ENCODE measurements at regions not wholly inside any gene's neighbourhood (a gene's known extent, or its start where the extent isn't known, plus 50 kb on each side); places are given as distances from the start of the nearest gene placed in this dataset.
A peak's percentile ranks its signal among the peaks of the same experiment; 100 is the strongest.

DNA sequence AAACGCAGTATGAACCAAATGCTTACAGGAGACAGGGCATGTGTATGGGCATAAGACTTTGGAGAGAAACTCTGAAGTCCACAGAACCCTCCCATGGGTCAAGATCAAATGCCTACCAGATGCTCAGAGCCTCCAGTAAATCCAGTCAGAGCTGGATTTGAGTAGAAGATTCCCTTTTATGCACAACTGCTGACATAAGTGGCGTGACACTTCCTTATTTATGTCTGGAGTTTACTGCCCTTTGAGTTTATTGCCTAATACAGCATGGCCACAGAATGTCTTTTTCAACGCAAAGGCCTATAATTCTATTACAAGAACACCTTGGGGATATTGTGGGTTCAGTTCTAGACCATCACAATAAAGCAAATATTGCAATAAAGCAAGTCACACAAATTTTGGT is 220.0 kb upstream of the FOXQ1 start:
- H3K4me3 ChIP-seq (ENCODE audit: low read depth, low read length), result no peak overlapping the region
- TF ChIP-seq, protein P1, sequence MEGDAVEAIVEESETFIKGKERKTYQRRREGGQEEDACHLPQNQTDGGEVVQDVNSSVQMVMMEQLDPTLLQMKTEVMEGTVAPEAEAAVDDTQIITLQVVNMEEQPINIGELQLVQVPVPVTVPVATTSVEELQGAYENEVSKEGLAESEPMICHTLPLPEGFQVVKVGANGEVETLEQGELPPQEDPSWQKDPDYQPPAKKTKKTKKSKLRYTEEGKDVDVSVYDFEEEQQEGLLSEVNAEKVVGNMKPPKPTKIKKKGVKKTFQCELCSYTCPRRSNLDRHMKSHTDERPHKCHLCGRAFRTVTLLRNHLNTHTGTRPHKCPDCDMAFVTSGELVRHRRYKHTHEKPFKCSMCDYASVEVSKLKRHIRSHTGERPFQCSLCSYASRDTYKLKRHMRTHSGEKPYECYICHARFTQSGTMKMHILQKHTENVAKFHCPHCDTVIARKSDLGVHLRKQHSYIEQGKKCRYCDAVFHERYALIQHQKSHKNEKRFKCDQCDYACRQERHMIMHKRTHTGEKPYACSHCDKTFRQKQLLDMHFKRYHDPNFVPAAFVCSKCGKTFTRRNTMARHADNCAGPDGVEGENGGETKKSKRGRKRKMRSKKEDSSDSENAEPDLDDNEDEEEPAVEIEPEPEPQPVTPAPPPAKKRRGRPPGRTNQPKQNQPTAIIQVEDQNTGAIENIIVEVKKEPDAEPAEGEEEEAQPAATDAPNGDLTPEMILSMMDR (conservative IDR thresholded peaks at IDR 0.05; ENCODE audit: low read depth, low read length), result no peak
- DNase-seq (ENCODE audit: low read depth), result no peak

DNA sequence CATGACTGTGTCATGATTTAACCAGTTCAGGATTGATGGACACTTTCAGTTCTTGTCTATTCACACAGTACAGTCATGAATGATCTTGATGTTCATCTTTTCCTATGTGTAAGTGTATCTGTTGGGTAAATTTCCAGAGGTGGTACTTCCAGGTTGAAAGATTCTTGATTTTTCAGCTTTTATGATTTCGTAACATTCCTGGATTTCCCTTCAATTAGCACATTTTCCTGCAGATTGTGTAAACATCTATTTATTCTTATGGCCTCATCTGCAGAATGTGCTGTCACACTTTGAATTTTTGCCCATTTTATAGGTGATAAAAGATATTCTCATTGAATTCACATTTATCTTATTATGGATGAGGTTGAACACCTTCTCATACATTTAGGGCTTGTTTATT is 222.0 kb upstream of the FOXQ1 start:
- DNase-seq (ENCODE audit: low read depth), result no peak
- TF ChIP-seq, protein P1 (conservative IDR thresholded peaks at IDR 0.05; ENCODE audit: low read depth, low read length), result no peak
- no peak overlapping the region for H3K4me3 ChIP-seq (ENCODE audit: low read depth, low read length)

DNA sequence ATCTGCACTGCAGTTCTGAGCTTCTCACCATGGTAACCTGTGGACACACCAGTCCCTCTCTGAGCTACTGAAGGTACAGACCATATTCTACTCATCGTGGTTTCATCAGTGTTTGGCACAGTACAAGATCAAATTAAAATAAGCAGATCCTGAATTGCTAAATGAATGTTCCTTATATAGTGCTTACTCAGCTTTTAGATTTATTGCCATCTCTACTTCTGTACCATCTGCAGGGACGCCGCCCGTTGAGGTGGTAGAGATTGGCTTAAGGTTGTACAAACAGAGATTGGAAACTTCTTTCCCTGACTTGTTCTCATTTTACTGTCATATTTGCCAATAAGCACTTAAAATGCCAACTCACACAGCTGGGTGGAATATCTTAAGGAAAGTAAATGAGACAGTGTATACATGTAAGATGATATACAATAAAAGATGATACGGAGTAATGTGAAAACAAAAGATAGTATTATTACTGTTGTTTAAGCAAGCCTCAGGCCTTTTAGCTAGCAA is 223.4 kb upstream of the FOXQ1 start:
- DNase-seq (ENCODE audit: low read depth), result no peak
- no peak overlapping the region for H3K4me3 ChIP-seq (ENCODE audit: low read depth, low read length)
- TF ChIP-seq, protein P1 (conservative IDR thresholded peaks at IDR 0.05; ENCODE audit: low read depth, low read length), result no peak

DNA sequence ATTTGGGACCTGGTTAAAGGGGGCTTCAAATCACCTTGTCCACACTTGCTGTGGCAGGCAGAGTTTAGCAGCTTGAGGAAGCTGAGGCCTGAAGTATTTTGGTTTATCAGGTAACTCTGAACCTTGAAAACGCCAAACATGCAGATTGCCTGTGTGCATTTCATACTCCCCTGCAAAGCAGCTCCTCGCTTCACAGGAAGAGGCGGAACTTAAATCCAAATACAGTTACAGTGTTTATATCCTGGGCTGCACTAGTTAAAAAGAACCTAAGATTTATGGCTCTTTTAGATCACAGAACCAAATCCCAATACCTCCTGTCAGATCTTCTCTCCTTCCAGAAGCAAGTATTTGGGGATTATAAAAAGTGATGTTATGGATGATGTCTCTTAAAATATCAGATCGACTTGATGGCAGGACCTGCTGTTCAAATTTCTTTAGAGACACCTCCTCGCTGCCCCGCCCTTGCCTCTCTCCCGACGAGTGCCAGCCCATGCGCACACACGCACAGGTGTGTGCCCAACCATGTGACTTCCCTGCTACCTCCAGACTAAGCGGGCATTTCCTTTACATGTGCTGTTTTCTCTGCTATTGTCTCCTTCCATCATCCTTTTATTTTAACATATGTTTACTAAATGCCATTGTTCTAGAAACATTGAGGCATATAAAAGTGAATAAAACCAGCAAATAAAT is 224.6 kb upstream of the FOXQ1 start:
- no peak overlapping the region for H3K4me3 ChIP-seq (ENCODE audit: low read depth, low read length)
- DNase-seq (ENCODE audit: low read depth), result no peak
- TF ChIP-seq, protein P1 (conservative IDR thresholded peaks at IDR 0.05; ENCODE audit: low read depth, low read length), result no peak

DNA sequence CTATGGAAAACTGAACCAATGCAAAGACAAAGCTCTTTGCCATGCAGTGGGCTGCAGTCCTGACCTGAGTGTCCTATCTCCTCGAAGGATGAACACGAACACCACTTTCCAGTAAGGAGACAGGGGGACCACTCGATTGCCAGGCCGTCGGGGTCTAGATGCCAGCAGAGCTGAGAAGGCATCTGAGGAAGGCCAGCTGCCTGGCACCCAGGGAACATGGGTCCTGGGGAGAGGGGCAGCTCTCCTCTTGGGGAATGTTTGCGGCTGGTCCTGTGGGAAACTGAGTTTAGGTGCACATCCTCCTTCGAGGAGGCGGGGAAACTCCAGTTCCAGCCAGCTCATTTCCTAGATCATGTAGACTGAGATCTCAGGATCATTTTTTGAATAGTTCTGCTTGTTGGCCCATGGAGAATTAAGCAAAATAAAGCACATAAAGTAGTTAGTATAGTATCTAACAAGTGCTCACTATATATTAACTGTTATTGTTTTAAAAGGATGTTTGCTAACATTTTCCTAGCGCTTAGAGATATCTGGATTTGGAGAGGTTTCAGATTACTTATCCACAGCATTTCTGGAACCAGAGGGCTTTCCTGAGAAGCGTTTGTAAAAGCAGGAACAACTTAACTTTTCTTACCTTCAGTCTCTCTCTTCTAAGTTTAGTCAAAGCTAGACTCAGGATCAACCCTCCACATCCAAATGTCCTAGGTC is 225.3 kb upstream of the FOXQ1 start:
- TF ChIP-seq, protein P1 (conservative IDR thresholded peaks at IDR 0.05; ENCODE audit: low read depth, low read length), result no peak
- no peak for DNase-seq (ENCODE audit: low read depth)
- H3K4me3 ChIP-seq (ENCODE audit: low read depth, low read length), result no peak overlapping the region

DNA sequence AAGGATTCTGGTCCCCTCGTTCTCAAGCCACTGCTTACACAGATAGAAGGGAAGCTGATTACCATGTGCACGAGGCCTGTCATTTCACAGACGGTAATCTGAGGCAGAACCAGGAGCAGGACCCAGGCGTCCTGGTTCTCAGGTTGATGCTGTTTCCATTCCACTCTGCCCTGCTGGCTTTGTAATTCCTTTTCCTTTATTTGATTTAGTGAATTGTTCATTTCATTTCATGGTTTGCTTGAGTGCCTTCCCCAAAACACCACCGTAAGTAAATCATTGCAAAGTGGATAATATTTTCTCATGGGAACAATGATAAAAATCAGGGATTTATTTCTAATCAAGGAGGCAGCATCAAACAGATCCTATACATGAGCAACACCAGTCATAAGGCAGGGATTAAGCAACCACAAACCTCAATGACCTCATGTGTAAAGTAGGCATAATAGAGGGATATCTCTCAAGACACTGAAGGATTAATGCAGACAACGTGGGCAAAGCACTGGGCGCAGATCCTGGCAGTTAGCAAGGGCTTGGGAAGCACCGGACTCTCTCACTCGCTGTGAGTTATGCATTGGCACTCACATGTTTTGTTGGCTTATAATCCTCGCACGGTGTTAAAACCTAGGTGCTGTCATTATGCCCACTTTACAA is 229.5 kb upstream of the FOXQ1 start:
- TF ChIP-seq, protein P1 (conservative IDR thresholded peaks at IDR 0.05; ENCODE audit: low read depth, low read length), result no peak
- peak; percentile 72 for DNase-seq (ENCODE audit: low read depth)
- no peak overlapping the region for H3K4me3 ChIP-seq (ENCODE audit: low read depth, low read length)
